ENCODE measurements at regions not wholly inside any gene's neighbourhood (a gene's known extent, or its start where the extent isn't known, plus 50 kb on each side); places are given as distances from the start of the nearest gene placed in this dataset.

DNA sequence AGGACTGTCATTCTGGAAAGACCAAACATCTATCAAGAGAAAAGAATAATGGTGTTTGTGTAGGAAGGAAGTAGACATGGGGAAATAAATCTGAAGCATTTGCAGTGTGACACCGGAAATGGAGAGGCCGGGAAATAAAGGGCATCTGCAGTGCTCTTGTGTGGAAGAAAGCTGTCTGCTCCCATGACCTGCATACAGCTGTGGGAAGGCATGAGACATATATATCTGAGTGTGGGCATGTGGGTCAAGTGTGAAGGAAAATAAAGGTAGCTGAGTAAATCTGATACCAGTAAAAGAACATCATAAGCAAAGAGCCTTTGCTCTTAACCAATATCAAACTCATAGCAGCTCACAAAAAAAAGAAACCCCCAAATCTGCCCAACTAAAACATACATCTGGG is 72.1 kb upstream of the OR5AK2 start:
- Mint-ChIP-seq H3K4me3 (no peak overlapping the region), H3K9me3 (ENCODE audit: insufficient read depth) (peaks cover 3% of the 10 kb centered on the region), H3K27me3 (no peaks in the 10 kb centered on the region), H3K4me1 (no peaks in the 10 kb centered on the region), H3K27ac (no peak overlapping the region)
- no peak for ATAC-seq (ENCODE audit: low read depth)
- Histone ChIP-seq H3K27ac (ENCODE audit: low read length in 2 of 2) (no peak overlapping the region), H3K27me3 (replicated peaks in 1 of 4; ENCODE audit: control extremely low read depth in 1 of 4, control insufficient read depth in 3 of 4, insufficient read depth in 4 of 4, low read length in 3 of 4) (no peaks in the 10 kb centered on the region), H3K9me3 (ENCODE audit: control extremely low read depth in 1 of 3, control insufficient read depth in 2 of 3, insufficient read depth in 1 of 3, low read length in 2 of 3) (peaks cover 0 to 1% (median 0%) of the 10 kb centered on the region in 3 donors), H3K4me3 (ENCODE audit: control extremely low read depth in 1 of 5, extremely low read depth in 1 of 5, insufficient read depth in 1 of 5, low read depth in 2 of 5, low read length in 4 of 5) (no peak overlapping the region), H3K4me1 (ENCODE audit: control insufficient read depth in 2 of 2, insufficient read depth in 2 of 2, low read length in 2 of 2) (no peaks in the 10 kb centered on the region), H3K36me3 (replicated peaks in 1 of 2; ENCODE audit: control extremely low read depth in 1 of 2, control insufficient read depth in 1 of 2, extremely low read depth in 1 of 2, insufficient read depth in 2 of 2, low read length in 1 of 2) (no peaks in the 10 kb centered on the region), H3K9ac (ENCODE audit: low read length) (no peak overlapping the region), H4K20me1 (ENCODE audit: control insufficient read depth, insufficient read depth, low read length, poor library complexity, severe bottlenecking) (no peaks in the 10 kb centered on the region), H2AFZ (ENCODE audit: insufficient read depth, low read depth, low read length, poor library complexity, severe bottlenecking) (no peak overlapping the region), H3K4me2 (replicated peaks; ENCODE audit: low read depth, low read length, poor library complexity, severe bottlenecking) (no peak overlapping the region), H3K79me2 (ENCODE audit: control insufficient read depth, insufficient read depth, low read length) (no peaks in the 10 kb centered on the region)
- CTCF ChIA-PET: no interaction called here
- intact Hi-C loops (cut with micrococcal nuclease): no loop called here
- POLR2A ChIA-PET: no interaction called here
- TF ChIP-seq EZH2 (IDR thresholded peaks at IDR 0.05; ENCODE audit: borderline replicate concordance, insufficient read depth, low read depth, low read length, poor library complexity, severe bottlenecking): no peak
- TF ChIP-seq, protein P1, sequence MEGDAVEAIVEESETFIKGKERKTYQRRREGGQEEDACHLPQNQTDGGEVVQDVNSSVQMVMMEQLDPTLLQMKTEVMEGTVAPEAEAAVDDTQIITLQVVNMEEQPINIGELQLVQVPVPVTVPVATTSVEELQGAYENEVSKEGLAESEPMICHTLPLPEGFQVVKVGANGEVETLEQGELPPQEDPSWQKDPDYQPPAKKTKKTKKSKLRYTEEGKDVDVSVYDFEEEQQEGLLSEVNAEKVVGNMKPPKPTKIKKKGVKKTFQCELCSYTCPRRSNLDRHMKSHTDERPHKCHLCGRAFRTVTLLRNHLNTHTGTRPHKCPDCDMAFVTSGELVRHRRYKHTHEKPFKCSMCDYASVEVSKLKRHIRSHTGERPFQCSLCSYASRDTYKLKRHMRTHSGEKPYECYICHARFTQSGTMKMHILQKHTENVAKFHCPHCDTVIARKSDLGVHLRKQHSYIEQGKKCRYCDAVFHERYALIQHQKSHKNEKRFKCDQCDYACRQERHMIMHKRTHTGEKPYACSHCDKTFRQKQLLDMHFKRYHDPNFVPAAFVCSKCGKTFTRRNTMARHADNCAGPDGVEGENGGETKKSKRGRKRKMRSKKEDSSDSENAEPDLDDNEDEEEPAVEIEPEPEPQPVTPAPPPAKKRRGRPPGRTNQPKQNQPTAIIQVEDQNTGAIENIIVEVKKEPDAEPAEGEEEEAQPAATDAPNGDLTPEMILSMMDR (IDR thresholded peaks at IDR 0.05): no peak
- WGBS (ENCODE audit: insufficient coverage): 4% methylated on average over 2 of the region's 2 CpGs
- DNase-seq: no peak

DNA sequence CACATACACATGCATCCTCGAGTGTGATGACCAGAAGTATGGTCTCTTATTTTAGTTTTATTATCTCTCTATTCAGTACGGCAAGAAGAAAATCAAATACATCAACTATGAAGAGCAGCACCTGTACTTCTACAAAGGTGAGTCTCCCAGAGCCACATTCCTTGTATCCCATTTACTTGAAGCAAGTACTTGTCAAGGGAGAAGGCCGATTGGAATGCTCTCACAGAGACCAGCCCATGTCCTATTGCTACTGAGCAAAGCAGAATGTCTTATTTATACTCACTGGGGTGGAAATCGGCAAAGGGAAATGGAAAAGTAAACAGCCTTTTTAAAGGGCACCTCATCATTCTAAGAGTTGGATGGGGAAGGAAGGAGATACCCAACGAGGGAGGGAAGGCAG is 72.6 kb upstream of the OR5AK2 start:
- H3K27me3 ChIP-seq (replicated peaks in 1 of 4; ENCODE audit: control extremely low read depth in 1 of 4, control insufficient read depth in 3 of 4, insufficient read depth in 4 of 4, low read length in 3 of 4): no peaks in the 10 kb centered on the region
- ATAC-seq (ENCODE audit: low read depth) (no peak), DNase-seq (no peak)
- H3K27ac ChIP-seq (ENCODE audit: low read length in 2 of 2): no peak overlapping the region
- H3K27ac Mint-ChIP-seq: no peak overlapping the region
- intact Hi-C loops (cut with micrococcal nuclease): no loop called here
- H3K9me3 Mint-ChIP-seq (ENCODE audit: insufficient read depth): peaks cover 3% of the 10 kb centered on the region
- no peaks in the 10 kb centered on the region for H4K20me1 ChIP-seq (ENCODE audit: control insufficient read depth, insufficient read depth, low read length, poor library complexity, severe bottlenecking)
- no CpG with 5 or more reads among the region's 5 CpGs for WGBS (ENCODE audit: insufficient coverage)
- H2AFZ ChIP-seq (ENCODE audit: insufficient read depth, low read depth, low read length, poor library complexity, severe bottlenecking): no peak overlapping the region
- TF ChIP-seq, protein P1 (IDR thresholded peaks at IDR 0.05): no peak
- no peak for TF ChIP-seq EZH2 (IDR thresholded peaks at IDR 0.05; ENCODE audit: borderline replicate concordance, insufficient read depth, low read depth, low read length, poor library complexity, severe bottlenecking)
- H3K4me2 ChIP-seq (replicated peaks; ENCODE audit: low read depth, low read length, poor library complexity, severe bottlenecking): no peak overlapping the region
- H3K4me3 ChIP-seq (ENCODE audit: control extremely low read depth in 1 of 5, extremely low read depth in 1 of 5, insufficient read depth in 1 of 5, low read depth in 2 of 5, low read length in 4 of 5): no peak overlapping the region
- H3K4me1 ChIP-seq (ENCODE audit: control insufficient read depth in 2 of 2, insufficient read depth in 2 of 2, low read length in 2 of 2): no peaks in the 10 kb centered on the region
- H3K36me3 ChIP-seq (replicated peaks in 1 of 2; ENCODE audit: control extremely low read depth in 1 of 2, control insufficient read depth in 1 of 2, extremely low read depth in 1 of 2, insufficient read depth in 2 of 2, low read length in 1 of 2): no peaks in the 10 kb centered on the region
- no peaks in the 10 kb centered on the region for H3K79me2 ChIP-seq (ENCODE audit: control insufficient read depth, insufficient read depth, low read length)
- H3K27me3 Mint-ChIP-seq: no peaks in the 10 kb centered on the region
- ChIA-PET CTCF (no interaction called here), POLR2A (no interaction called here)
- H3K4me1 Mint-ChIP-seq: no peaks in the 10 kb centered on the region
- H3K4me3 Mint-ChIP-seq: no peak overlapping the region
- peaks cover 0 to under 1% (median 0%) of the 10 kb centered on the region in 3 donors for H3K9me3 ChIP-seq (ENCODE audit: control extremely low read depth in 1 of 3, control insufficient read depth in 2 of 3, insufficient read depth in 1 of 3, low read length in 2 of 3)
- H3K9ac ChIP-seq (ENCODE audit: low read length): no peak overlapping the region
